HEK293 (cell line): ENCODE measurements at regions not wholly inside any gene's neighbourhood (a gene's known extent, or its start where the extent isn't known, plus 50 kb on each side); places are given as distances from the start of the nearest gene placed in this dataset.

ENCODE experiments used
- CTCF ChIA-PET: fragments of 350-600 bp; formaldehyde crosslinking; extraction: SDS; loops from one replicate; lab custom pipeline; 2021; ENCODE audit warnings: antibody characterized with exemption; lab: Yijun Ruan, JAX
- POLR2A ChIA-PET: fragments of 300-600 bp; formaldehyde crosslinking; extraction: SDS; loops from one replicate; lab custom pipeline; 2020; ENCODE audit warnings: antibody characterized with exemption, inconsistent platforms; lab: Yijun Ruan, JAX
- H3K27ac ChIP-seq: fragments of 200-500 bp; sonication (Bioruptor generic); 2 replicates; pipeline ENCODE4 v1.5.1; 2014; ENCODE audit warnings: low read depth, low read length, control low read depth, inconsistent platforms; ENCODE audit errors: extremely low read depth
- H3K36me3 ChIP-seq, 2 experiments: fragments of 200-500 bp in 1 of 2; sonication (Bioruptor generic) in 1 of 2; 1 replicate in 1 of 2; 2 replicates in 1 of 2; pipeline ENCODE4 v1.5.1; 2014 to 2017; ENCODE audit warnings: inconsistent platforms in 2 of 2, low read length in 2 of 2; ENCODE audit not compliant: control insufficient read depth in 2 of 2, insufficient read depth in 1 of 2
- H3K4me1 ChIP-seq: fragments of 200-500 bp; sonication (Bioruptor generic); 2 replicates; pipeline ENCODE4 v1.5.1; 2014; ENCODE audit warnings: mild to moderate bottlenecking, low read length, inconsistent platforms; ENCODE audit not compliant: control insufficient read depth, insufficient read depth
- H3K4me3 ChIP-seq: 2 replicates; pipeline ENCODE4 v1.5.1; 2011; ENCODE audit warnings: low read depth, mild to moderate bottlenecking, control low read depth, low read length, moderate library complexity
- H3K9me3 ChIP-seq: fragments of 200-500 bp; sonication (Bioruptor generic); 2 replicates; pipeline ENCODE4 v1.5.1; 2014; ENCODE audit warnings: low read depth, low read length, inconsistent platforms; ENCODE audit not compliant: control insufficient read depth, insufficient read depth
- GFI1B ChIP-seq: fragments of 450-650 bp; formaldehyde crosslinking; IDR thresholded peaks from 2 replicates; pipeline ENCODE4 v1.5.1; 2016; ENCODE audit warnings: missing biosample characterization, missing genetic modification characterization
- GLIS2 ChIP-seq: fragments of 450-650 bp; formaldehyde crosslinking; IDR thresholded peaks from 2 replicates; pipeline ENCODE4 v1.5.1; 2016; ENCODE audit warnings: missing biosample characterization, missing genetic modification characterization
- SALL2 ChIP-seq: fragments of 450-650 bp; formaldehyde crosslinking; IDR thresholded peaks from 2 replicates; pipeline ENCODE4 v1.5.0; 2017; ENCODE audit warnings: missing biosample characterization, mild to moderate bottlenecking, missing genetic modification characterization, borderline replicate concordance
- SCRT1 ChIP-seq: fragments of 450-650 bp; formaldehyde crosslinking; IDR thresholded peaks from 2 replicates; pipeline ENCODE4 v1.5.1; 2016; ENCODE audit warnings: missing biosample characterization, missing genetic modification characterization, borderline replicate concordance
- SCRT2 ChIP-seq: fragments of 450-650 bp; formaldehyde crosslinking; IDR thresholded peaks from 2 replicates; pipeline ENCODE4 v1.5.1; 2016; ENCODE audit warnings: missing biosample characterization, missing genetic modification characterization
- ZBTB17 ChIP-seq: fragments of 450-650 bp; formaldehyde crosslinking; IDR thresholded peaks from 2 replicates; pipeline ENCODE4 v1.5.1; 2016; ENCODE audit warnings: missing biosample characterization, missing genetic modification characterization
- ZNF10 ChIP-seq: fragments of 450-650 bp; formaldehyde crosslinking; IDR thresholded peaks from 2 replicates; pipeline ENCODE4 v1.5.1; 2017; ENCODE audit warnings: missing biosample characterization, missing genetic modification characterization
- ZNF335 ChIP-seq: fragments of 450-650 bp; formaldehyde crosslinking; conservative IDR thresholded peaks from 2 replicates; pipeline ENCODE4 v1.5.1; 2016; ENCODE audit warnings: missing biosample characterization, missing genetic modification characterization
- ZNF433 ChIP-seq: fragments of 450-650 bp; formaldehyde crosslinking; IDR thresholded peaks from 2 replicates; pipeline ENCODE4 v1.5.1; 2016; ENCODE audit warnings: missing biosample characterization, missing genetic modification characterization, low read depth
- ZNF501 ChIP-seq: fragments of 450-650 bp; formaldehyde crosslinking; IDR thresholded peaks from 2 replicates; pipeline ENCODE4 v1.5.1; 2016; ENCODE audit warnings: missing biosample characterization, missing genetic modification characterization
- ZNF514 ChIP-seq: fragments of 450-650 bp; formaldehyde crosslinking; IDR thresholded peaks from 2 replicates; pipeline ENCODE4 v1.5.1; 2016; ENCODE audit warnings: missing biosample characterization, missing genetic modification characterization
- ZNF548 ChIP-seq: fragments of 450-650 bp; formaldehyde crosslinking; IDR thresholded peaks from 2 replicates; pipeline ENCODE4 v1.5.1; 2016; ENCODE audit warnings: missing biosample characterization, missing genetic modification characterization
- ZNF561 ChIP-seq: fragments of 450-650 bp; IDR thresholded peaks from 2 replicates; pipeline ENCODE4 v1.5.1; 2018; ENCODE audit warnings: missing biosample characterization, missing genetic modification characterization, borderline replicate concordance
- ZNF571 ChIP-seq: fragments of 450-650 bp; formaldehyde crosslinking; IDR thresholded peaks from 2 replicates; pipeline ENCODE4 v1.5.0; 2017; ENCODE audit warnings: missing biosample characterization, missing genetic modification characterization
- ZNF621 ChIP-seq: fragments of 450-650 bp; formaldehyde crosslinking; IDR thresholded peaks from 2 replicates; pipeline ENCODE4 v1.5.1; 2017; ENCODE audit warnings: missing biosample characterization, missing genetic modification characterization
- ZNF626 ChIP-seq: fragments of 450-650 bp; sonication (Bioruptor Pico); formaldehyde crosslinking; IDR thresholded peaks from 2 replicates; pipeline ENCODE4 v1.5.1; 2018; ENCODE audit warnings: missing biosample characterization, missing genetic modification characterization, inconsistent platforms
- ZNF677 ChIP-seq: fragments of 450-650 bp; IDR thresholded peaks from 2 replicates; pipeline ENCODE4 v1.5.0; 2018; ENCODE audit warnings: missing biosample characterization, mild to moderate bottlenecking, missing genetic modification characterization, moderate library complexity
- ZNF701 ChIP-seq: fragments of 450-650 bp; formaldehyde crosslinking; IDR thresholded peaks from 2 replicates; pipeline ENCODE4 v1.5.1; 2016; ENCODE audit warnings: missing biosample characterization, missing genetic modification characterization
- ZNF707 ChIP-seq: fragments of 450-650 bp; formaldehyde crosslinking; IDR thresholded peaks from 2 replicates; pipeline ENCODE4 v1.5.1; 2016; ENCODE audit warnings: missing biosample characterization, missing genetic modification characterization
- ZNF76 ChIP-seq: fragments of 450-650 bp; formaldehyde crosslinking; IDR thresholded peaks from 2 replicates; pipeline ENCODE4; 2016; ENCODE audit warnings: low read depth, missing biosample characterization, missing genetic modification characterization, borderline replicate concordance
- TF ChIP-seq, protein P1 (sequence below): fragments of 450-650 bp; formaldehyde crosslinking; IDR thresholded peaks from 2 replicates; pipeline ENCODE4 v1.5.1; 2016; ENCODE audit warnings: missing biosample characterization, missing genetic modification characterization, low read depth
- TF ChIP-seq, protein P2 (sequence below): fragments of 450-650 bp; formaldehyde crosslinking; IDR thresholded peaks from 2 replicates; pipeline ENCODE4 v1.5.1; 2016; ENCODE audit warnings: missing biosample characterization, missing genetic modification characterization
- TF ChIP-seq, protein P3 (sequence below): fragments of 450-650 bp; formaldehyde crosslinking; IDR thresholded peaks from 2 replicates; pipeline ENCODE4 v1.5.1; 2016; ENCODE audit warnings: missing biosample characterization, missing genetic modification characterization

DNA sequence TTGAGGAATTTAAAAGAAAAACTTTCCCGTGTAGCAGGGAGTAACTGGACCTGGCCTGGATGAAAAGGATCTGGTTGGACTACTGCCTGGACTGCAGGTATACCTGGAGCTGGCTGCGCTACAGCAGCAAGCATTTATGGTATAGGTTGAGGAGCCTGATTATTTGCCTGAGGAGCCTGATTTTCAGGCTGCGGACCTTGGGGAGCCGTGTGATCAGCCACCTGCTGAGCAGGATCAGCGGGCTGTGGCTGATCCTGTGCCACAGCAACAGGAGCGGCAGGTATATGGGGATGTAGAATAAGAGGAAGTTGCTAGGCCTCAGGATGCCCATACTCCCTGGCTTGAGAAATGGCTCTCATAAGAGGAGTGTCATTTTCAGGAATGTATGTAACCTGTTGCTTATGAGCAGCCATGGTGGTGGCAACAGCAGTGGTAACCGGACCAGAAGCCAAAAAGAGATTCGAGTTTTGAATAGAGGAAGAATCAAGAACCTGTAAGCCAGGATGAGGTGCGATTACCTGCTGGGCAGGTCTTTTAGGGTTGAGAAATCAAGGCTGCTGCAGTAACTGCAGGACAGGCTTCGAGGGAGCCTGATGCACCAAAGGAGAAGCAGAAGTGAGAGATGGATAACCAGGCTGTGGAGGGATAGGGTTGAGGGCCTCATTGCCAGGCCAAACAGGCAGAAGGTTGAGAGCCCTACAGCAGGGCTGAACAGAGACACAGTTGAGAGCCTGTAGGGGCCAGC is 60.9 kb upstream of the ARL4D start:
- ChIA-PET POLR2A (interaction anchor here (1.4 to 1.6 kb wide), 2 partner anchors 30 to 51 kb away, joined by 4 to 7 read pairs; no protein-coding TSS in a partner anchor), CTCF (interaction anchor here (0.6 to 2.4 kb wide), 7 partner anchors 16 to 504 kb away, joined by 3 to 23 read pairs (median 4); partner anchors contain the start of genes DHX8, IFI35 and PSME3)
- no peak overlapping the region for H3K4me3 ChIP-seq
- 0 out of 2 replicates have a peak, but pooled peaks cover 3% of the 10 kb centered on the region for H3K4me1 ChIP-seq
- peak; percentile 76 for TF ChIP-seq SCRT1 (tag by site-specific recombination)
- peak; percentile 94 for TF ChIP-seq SCRT2 (tag by site-specific recombination)
- TF ChIP-seq ZNF621 (tag by site-specific recombination), result no peak
- no peak overlapping the region for H3K27ac ChIP-seq
- H3K9me3 ChIP-seq, result no peaks in the 10 kb centered on the region
- H3K36me3 ChIP-seq, result no peaks in the 10 kb centered on the region

DNA sequence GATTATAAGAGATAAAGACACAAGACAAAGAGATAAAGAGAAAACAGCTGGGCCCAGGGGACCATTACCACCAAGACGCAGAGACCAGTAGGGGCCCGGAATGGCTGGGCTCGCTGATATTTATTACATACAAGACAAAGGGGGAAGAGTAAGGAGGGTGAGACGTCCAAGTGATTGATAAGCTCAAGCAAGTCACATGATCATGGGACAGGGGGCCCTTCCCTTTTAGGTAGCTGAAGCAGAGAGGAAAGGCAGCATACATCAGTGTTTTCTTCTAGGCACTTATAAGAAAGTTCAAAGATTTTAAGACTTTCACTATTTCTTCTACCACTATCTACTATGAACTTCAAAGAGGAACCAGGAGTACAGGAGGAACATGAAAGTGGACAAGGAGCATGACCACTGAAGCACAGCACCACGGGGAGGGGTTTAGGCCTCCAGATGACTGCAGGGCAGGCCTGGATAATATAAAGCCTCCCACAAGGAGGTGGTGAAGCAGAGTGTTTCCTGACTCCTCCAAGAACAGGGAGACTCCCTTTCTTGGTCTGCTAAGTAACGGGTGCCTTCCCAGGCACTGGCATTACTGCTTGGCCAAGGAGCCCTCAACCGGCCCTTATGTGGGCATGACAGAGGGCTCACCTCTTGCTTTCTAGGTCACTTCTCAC is 63.9 kb upstream of the ARL4D start:
- TF ChIP-seq ZNF561 (no peak), ZNF514 (no peak), ZNF501 (tag by site-specific recombination) (no peak), ZNF10 (tag by site-specific recombination) (no peak), ZBTB17 (no peak), ZNF571 (tag by site-specific recombination) (no peak), SALL2 (tag by site-specific recombination) (no peak), GLIS2 (tag by site-specific recombination) (no peak), ZNF701 (no peak), ZNF548 (tag by site-specific recombination) (no peak), ZNF433 (tag by site-specific recombination) (no peak)
- TF ChIP-seq, protein P1, sequence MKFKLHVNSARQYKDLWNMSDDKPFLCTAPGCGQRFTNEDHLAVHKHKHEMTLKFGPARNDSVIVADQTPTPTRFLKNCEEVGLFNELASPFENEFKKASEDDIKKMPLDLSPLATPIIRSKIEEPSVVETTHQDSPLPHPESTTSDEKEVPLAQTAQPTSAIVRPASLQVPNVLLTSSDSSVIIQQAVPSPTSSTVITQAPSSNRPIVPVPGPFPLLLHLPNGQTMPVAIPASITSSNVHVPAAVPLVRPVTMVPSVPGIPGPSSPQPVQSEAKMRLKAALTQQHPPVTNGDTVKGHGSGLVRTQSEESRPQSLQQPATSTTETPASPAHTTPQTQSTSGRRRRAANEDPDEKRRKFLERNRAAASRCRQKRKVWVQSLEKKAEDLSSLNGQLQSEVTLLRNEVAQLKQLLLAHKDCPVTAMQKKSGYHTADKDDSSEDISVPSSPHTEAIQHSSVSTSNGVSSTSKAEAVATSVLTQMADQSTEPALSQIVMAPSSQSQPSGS, result no peak
- TF ChIP-seq, all 188 proteins: peak for 0
- POLR2A ChIA-PET, result interaction anchor here (0.6 to 2.0 kb wide), 3 partner anchors 19 to 337 kb away, joined by 3 to 11 read pairs (median 10); partner anchors contain the start of gene RPL27
- no peak overlapping the region for H3K4me3 ChIP-seq
- H3K4me1 ChIP-seq, result no peaks in the 10 kb centered on the region
- no peak overlapping the region for H3K27ac ChIP-seq
- no peaks in the 10 kb centered on the region for H3K9me3 ChIP-seq
- no peaks in the 10 kb centered on the region for H3K36me3 ChIP-seq
- CTCF ChIA-PET, result interaction anchor here (0.6 to 3.3 kb wide), 20 partner anchors 8 to 757 kb away, joined by 3 to 13 read pairs (median 5); partner anchors contain the start of genes DHX8, PSMC3IP, RND2 and RPL27

DNA sequence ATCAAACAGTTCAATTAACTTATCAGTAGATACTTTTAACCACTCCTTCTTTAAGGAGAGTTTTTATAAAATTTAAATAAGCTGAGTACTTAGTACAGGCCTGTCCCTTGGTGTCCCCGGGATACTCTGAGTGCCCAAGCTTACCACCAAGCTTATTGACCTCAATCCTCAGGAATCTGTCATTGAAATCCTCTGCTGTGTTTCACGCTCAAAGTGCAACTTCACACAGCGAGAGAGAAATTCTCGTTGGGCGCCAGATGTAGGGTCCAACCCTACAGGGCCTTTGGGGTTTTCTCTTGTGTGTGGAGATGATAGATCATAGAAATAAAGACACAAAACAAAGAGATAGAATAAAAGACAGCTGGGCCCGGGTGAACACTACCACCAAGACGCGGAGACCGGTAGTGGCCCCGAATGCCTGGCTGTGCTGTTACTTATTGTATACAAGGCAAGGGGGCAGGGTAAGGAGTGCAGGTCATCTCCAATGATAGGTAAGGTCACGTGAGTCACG is 65.3 kb upstream of the ARL4D start:
- H3K4me1 ChIP-seq, result no peaks in the 10 kb centered on the region
- no peak overlapping the region for H3K4me3 ChIP-seq
- H3K36me3 ChIP-seq, result no peaks in the 10 kb centered on the region
- CTCF ChIA-PET, result interaction anchor here (0.9 to 3.3 kb wide), 10 partner anchors 9 to 309 kb away, joined by 3 to 13 read pairs (median 5); partner anchors contain the start of genes DHX8 and RND2
- no peak overlapping the region for H3K27ac ChIP-seq
- POLR2A ChIA-PET, result interaction anchor here (1.7 kb wide), 1 partner anchor 18 kb away, joined by 10 read pairs; no protein-coding TSS in a partner anchor
- H3K9me3 ChIP-seq, result no peaks in the 10 kb centered on the region
- no peak for TF ChIP-seq ZNF626 (tag by site-specific recombination)
- TF ChIP-seq, protein P2, sequence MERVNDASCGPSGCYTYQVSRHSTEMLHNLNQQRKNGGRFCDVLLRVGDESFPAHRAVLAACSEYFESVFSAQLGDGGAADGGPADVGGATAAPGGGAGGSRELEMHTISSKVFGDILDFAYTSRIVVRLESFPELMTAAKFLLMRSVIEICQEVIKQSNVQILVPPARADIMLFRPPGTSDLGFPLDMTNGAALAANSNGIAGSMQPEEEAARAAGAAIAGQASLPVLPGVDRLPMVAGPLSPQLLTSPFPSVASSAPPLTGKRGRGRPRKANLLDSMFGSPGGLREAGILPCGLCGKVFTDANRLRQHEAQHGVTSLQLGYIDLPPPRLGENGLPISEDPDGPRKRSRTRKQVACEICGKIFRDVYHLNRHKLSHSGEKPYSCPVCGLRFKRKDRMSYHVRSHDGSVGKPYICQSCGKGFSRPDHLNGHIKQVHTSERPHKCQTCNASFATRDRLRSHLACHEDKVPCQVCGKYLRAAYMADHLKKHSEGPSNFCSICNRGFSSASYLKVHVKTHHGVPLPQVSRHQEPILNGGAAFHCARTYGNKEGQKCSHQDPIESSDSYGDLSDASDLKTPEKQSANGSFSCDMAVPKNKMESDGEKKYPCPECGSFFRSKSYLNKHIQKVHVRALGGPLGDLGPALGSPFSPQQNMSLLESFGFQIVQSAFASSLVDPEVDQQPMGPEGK, result no peak
- no peak for TF ChIP-seq GFI1B (tag by site-specific recombination)
- no peak for TF ChIP-seq ZNF76 (tag by site-specific recombination)
- TF ChIP-seq, protein P3, sequence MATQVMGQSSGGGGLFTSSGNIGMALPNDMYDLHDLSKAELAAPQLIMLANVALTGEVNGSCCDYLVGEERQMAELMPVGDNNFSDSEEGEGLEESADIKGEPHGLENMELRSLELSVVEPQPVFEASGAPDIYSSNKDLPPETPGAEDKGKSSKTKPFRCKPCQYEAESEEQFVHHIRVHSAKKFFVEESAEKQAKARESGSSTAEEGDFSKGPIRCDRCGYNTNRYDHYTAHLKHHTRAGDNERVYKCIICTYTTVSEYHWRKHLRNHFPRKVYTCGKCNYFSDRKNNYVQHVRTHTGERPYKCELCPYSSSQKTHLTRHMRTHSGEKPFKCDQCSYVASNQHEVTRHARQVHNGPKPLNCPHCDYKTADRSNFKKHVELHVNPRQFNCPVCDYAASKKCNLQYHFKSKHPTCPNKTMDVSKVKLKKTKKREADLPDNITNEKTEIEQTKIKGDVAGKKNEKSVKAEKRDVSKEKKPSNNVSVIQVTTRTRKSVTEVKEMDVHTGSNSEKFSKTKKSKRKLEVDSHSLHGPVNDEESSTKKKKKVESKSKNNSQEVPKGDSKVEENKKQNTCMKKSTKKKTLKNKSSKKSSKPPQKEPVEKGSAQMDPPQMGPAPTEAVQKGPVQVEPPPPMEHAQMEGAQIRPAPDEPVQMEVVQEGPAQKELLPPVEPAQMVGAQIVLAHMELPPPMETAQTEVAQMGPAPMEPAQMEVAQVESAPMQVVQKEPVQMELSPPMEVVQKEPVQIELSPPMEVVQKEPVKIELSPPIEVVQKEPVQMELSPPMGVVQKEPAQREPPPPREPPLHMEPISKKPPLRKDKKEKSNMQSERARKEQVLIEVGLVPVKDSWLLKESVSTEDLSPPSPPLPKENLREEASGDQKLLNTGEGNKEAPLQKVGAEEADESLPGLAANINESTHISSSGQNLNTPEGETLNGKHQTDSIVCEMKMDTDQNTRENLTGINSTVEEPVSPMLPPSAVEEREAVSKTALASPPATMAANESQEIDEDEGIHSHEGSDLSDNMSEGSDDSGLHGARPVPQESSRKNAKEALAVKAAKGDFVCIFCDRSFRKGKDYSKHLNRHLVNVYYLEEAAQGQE (tag by site-specific recombination), result no peak
- no peak for TF ChIP-seq ZNF707
- TF ChIP-seq ZNF571 (tag by site-specific recombination), result no peak
- no peak for TF ChIP-seq ZNF677 (tag by site-specific recombination)
- TF ChIP-seq ZNF335 (tag by site-specific recombination), result no peak
